Natural killer cell (primary cell): ENCODE measurements at regions not wholly inside any gene's neighbourhood (a gene's known extent, or its start where the extent isn't known, plus 50 kb on each side); places are given as distances from the start of the nearest gene placed in this dataset.

ENCODE experiments used
- ATAC-seq, 3 donors: fragments of 150-1000 bp in 2 of 3; fragments of 200-7000 bp in 1 of 3; cut with Tn5 transposase; 1 replicate in 1 of 3; 2 replicates in 2 of 3; pipeline ENCODE4 v1.10.0; 2021; ENCODE audit warnings: mild to moderate bottlenecking in 2 of 3, moderate library complexity in 2 of 3
- DNase-seq, 2 donors: peaks; one replicate each; pipeline versions ENCODE4 v3.0.0 to v3.0.0-alpha.2; 2013 to 2021; ENCODE audit warnings: mixed read lengths in 1 of 2
- H3K27ac ChIP-seq: one replicate; pipeline ENCODE4 v1.5.1; 2013; ENCODE audit warnings: mild to moderate bottlenecking, low read length
- H3K27me3 ChIP-seq: one replicate; pipeline ENCODE4 v1.6.1; 2013; ENCODE audit warnings: low read length; ENCODE audit not compliant: control insufficient read depth, insufficient read depth
- H3K36me3 ChIP-seq: one replicate; pipeline ENCODE4 v1.6.1; 2013; ENCODE audit warnings: low read length; ENCODE audit not compliant: control insufficient read depth, insufficient read depth
- H3K4me1 ChIP-seq: one replicate; pipeline ENCODE4 v1.6.1; 2013; ENCODE audit warnings: low read length; ENCODE audit not compliant: control insufficient read depth, insufficient read depth
- H3K4me3 ChIP-seq: one replicate; pipeline ENCODE4 v1.5.1; 2013; ENCODE audit warnings: low read length
- H3K9me3 ChIP-seq: one replicate; pipeline ENCODE4 v1.6.1; 2013; ENCODE audit warnings: low read length; ENCODE audit not compliant: control insufficient read depth, insufficient read depth
- H3K27ac Mint-ChIP-seq, 2 donors: one replicate each; pipeline ENCODE4 v1.8.0; 2022; ENCODE audit warnings: mild to moderate bottlenecking in 2 of 2, mixed read lengths in 2 of 2, moderate library complexity in 1 of 2
- H3K27me3 Mint-ChIP-seq, 2 donors: one replicate each; pipeline ENCODE4 v1.8.0; 2022; ENCODE audit warnings: low read depth in 2 of 2, mixed read lengths in 2 of 2
- H3K36me3 Mint-ChIP-seq: one replicate; pipeline ENCODE4 v1.8.0; 2022; ENCODE audit warnings: mixed read lengths
- H3K4me1 Mint-ChIP-seq, 2 donors: one replicate each; pipeline ENCODE4 v1.8.0; 2022; ENCODE audit warnings: mixed read lengths in 2 of 2
- H3K4me3 Mint-ChIP-seq: one replicate; pipeline ENCODE4 v1.8.0; 2022; ENCODE audit warnings: mild to moderate bottlenecking, moderate library complexity, mixed read lengths
- H3K9me3 Mint-ChIP-seq, 2 donors: one replicate each; pipeline ENCODE4 v1.8.0; 2022; ENCODE audit warnings: mixed read lengths in 2 of 2
- WGBS: methylation state at CpG from one replicate; pipeline ENCODE4 v1.1.7; 2013; ENCODE audit warnings: missing lambda C conversion rate; ENCODE audit not compliant: insufficient coverage; 5-methylcytosine and 5-hydroxymethylcytosine counted together
- intact Hi-C: fragments of 100-400 bp; cut with micrococcal nuclease; formaldehyde crosslinking; loops from one replicate; pipeline ENCODE4 v1.14.2; 2022
- TF ChIP-seq, protein P1 (sequence below): fragments of 200-600 bp; IDR thresholded peaks from one replicate; pipeline ENCODE4 v1.8.0; 2022; ENCODE audit warnings: antibody characterized with exemption

DNA sequence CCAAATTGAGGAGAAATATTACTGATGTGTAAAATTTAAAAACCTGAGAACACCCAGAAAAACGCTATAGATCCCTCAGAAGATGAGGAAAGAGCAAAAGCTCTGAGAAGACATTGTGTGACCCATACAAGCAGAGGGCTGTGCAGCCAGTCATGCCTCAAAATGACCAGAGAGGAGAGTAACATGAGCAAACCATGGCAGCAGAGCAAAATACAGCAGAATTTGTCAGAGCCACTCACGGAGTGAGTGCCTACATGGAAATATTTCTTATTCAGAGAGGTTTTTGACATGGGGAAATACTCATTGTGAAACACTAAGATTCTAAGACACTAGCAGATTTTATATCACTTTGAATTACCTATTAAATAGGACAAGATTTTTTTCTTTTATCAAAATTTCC, 96.8 kb upstream of the DNAJC10 start:
- WGBS: 86% methylated on average over 2 of the region's 2 CpGs
- no peaks in the 10 kb centered on the region for H3K9me3 ChIP-seq
- H3K36me3 ChIP-seq: no peaks in the 10 kb centered on the region
- Mint-ChIP-seq H3K9me3 (no peaks in the 10 kb centered on the region), H3K27ac (no peak overlapping the region), H3K4me3 (no peak overlapping the region), H3K36me3 (no peaks in the 10 kb centered on the region), H3K27me3 (no peaks in the 10 kb centered on the region), H3K4me1 (no peaks in the 10 kb centered on the region)
- no peak for DNase-seq
- no peaks in the 10 kb centered on the region for H3K27me3 ChIP-seq
- intact Hi-C loops: no loop called here
- ATAC-seq: no peak
- H3K4me3 ChIP-seq: no peak overlapping the region
- no peak overlapping the region for H3K27ac ChIP-seq
- H3K4me1 ChIP-seq: no peaks in the 10 kb centered on the region
- TF ChIP-seq, protein P1, sequence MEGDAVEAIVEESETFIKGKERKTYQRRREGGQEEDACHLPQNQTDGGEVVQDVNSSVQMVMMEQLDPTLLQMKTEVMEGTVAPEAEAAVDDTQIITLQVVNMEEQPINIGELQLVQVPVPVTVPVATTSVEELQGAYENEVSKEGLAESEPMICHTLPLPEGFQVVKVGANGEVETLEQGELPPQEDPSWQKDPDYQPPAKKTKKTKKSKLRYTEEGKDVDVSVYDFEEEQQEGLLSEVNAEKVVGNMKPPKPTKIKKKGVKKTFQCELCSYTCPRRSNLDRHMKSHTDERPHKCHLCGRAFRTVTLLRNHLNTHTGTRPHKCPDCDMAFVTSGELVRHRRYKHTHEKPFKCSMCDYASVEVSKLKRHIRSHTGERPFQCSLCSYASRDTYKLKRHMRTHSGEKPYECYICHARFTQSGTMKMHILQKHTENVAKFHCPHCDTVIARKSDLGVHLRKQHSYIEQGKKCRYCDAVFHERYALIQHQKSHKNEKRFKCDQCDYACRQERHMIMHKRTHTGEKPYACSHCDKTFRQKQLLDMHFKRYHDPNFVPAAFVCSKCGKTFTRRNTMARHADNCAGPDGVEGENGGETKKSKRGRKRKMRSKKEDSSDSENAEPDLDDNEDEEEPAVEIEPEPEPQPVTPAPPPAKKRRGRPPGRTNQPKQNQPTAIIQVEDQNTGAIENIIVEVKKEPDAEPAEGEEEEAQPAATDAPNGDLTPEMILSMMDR: no peak

DNA sequence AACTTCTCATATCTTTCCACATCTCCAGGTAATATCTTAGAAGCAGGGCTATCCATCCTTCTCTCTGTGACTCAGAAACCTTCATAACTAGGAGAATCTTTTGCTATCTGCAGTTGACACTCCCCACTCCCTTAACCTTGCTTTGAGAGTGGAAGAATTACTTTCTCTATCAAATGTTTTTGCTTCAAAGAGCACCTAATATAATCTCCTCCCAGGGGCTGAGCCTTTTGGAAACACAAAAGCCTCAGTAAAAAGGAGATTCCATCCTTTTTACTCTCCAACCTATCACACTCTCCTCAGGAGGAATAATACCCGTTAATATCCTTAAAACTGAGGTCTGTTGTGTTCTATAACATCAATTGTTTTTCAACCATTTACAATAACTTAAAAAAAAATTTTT, 94.9 kb upstream of the DNAJC10 start:
- Mint-ChIP-seq H3K27me3 (no peaks in the 10 kb centered on the region), H3K36me3 (no peaks in the 10 kb centered on the region)
- no peaks in the 10 kb centered on the region for H3K27me3 ChIP-seq

DNA sequence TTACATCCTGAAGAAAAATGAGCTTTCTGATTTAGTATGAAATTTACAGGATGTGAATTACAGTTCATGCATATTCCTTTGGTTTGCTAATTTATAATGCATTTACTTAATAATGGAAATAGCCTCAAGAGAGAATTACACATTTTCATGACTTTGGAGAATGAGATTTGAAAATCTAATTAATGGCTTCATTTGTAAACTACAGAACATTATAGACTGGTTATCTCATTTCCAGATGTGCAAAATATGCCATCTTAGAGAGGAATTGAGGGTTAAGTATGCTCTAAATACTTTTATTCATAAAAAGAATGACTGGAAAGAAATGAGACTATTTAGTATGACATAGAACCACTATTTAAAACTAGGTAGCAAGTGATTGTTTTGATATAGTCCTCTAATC, 94.2 kb upstream of the DNAJC10 start:
- no peak overlapping the region for H3K4me3 Mint-ChIP-seq
- H3K27ac ChIP-seq: no peak overlapping the region
- TF ChIP-seq, protein P1: no peak
- H3K27me3 ChIP-seq: no peaks in the 10 kb centered on the region
- no peaks in the 10 kb centered on the region for H3K36me3 ChIP-seq
- H3K27me3 Mint-ChIP-seq: no peaks in the 10 kb centered on the region
- ATAC-seq (no peak), DNase-seq (no peak)
- no peak overlapping the region for H3K27ac Mint-ChIP-seq
- H3K4me1 Mint-ChIP-seq: no peaks in the 10 kb centered on the region
- intact Hi-C loops: no loop called here
- no peaks in the 10 kb centered on the region for H3K9me3 Mint-ChIP-seq
- H3K36me3 Mint-ChIP-seq: no peaks in the 10 kb centered on the region
- no peak overlapping the region for H3K4me3 ChIP-seq
- no peaks in the 10 kb centered on the region for H3K9me3 ChIP-seq
- H3K4me1 ChIP-seq: no peaks in the 10 kb centered on the region

More for the DNA sequence above, 94.9 kb upstream of the DNAJC10 start:
- Histone ChIP-seq H3K4me3 (no peak overlapping the region), H3K36me3 (no peaks in the 10 kb centered on the region), H3K27ac (no peak overlapping the region), H3K9me3 (no peaks in the 10 kb centered on the region), H3K4me1 (no peaks in the 10 kb centered on the region)
- Mint-ChIP-seq H3K4me1 (no peaks in the 10 kb centered on the region), H3K9me3 (no peaks in the 10 kb centered on the region), H3K27ac (no peak overlapping the region), H3K4me3 (no peak overlapping the region)
- intact Hi-C loops: no loop called here
- WGBS: no CpG with 5 or more reads among the region's 1 CpG
- TF ChIP-seq, protein P1: no peak
- ATAC-seq (no peak), DNase-seq (no peak)

DNA sequence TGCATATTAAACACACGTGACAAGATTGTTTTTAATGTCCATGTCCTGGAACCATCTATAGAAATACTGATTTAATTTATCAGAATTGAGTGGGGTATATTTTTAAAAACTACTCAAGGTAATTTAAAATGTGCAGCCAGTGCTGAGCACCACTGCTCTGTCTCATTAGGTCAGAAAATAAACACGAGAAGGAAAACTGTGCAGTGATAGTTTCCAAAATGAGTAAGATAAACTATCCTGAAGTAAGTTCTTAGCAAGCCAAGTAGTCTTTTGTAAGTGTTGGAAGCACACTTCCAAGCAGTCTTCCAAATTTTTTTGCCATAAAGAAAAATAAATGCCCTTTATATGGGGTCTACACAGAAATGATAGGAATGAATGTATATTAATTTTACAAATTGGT, 93.8 kb upstream of the DNAJC10 start:
- Histone ChIP-seq H3K27ac (no peak overlapping the region), H3K27me3 (no peaks in the 10 kb centered on the region), H3K4me1 (no peaks in the 10 kb centered on the region), H3K36me3 (no peaks in the 10 kb centered on the region), H3K9me3 (no peaks in the 10 kb centered on the region), H3K4me3 (no peak overlapping the region)
- TF ChIP-seq, protein P1: no peak
- Mint-ChIP-seq H3K36me3 (no peaks in the 10 kb centered on the region), H3K4me3 (no peak overlapping the region), H3K27ac (no peak overlapping the region), H3K4me1 (no peaks in the 10 kb centered on the region), H3K9me3 (no peaks in the 10 kb centered on the region), H3K27me3 (no peaks in the 10 kb centered on the region)
- DNase-seq (no peak), ATAC-seq (no peak)
- intact Hi-C loops: no loop called here
- WGBS: 82% methylated on average over 1 of the region's 2 CpGs
